Colonic mucosa (tissue), 4 donors: ENCODE measurements at regions not wholly inside any gene's neighbourhood (a gene's known extent, or its start where the extent isn't known, plus 50 kb on each side); places are given as distances from the start of the nearest gene placed in this dataset.

Experiments
- DNase-seq: peaks from one replicate; pipeline ENCODE4 v3.0.0-alpha.2; 2020
- H3K27ac ChIP-seq: fragments of 200-600 bp; one replicate; pipeline ENCODE4 v1.8.0; 2021
- H3K27me3 ChIP-seq: fragments of 200-600 bp; one replicate; pipeline ENCODE4 v1.8.0; 2021
- H3K36me3 ChIP-seq: fragments of 200-600 bp; one replicate; pipeline ENCODE4 v1.8.0; 2021
- H3K4me1 ChIP-seq: fragments of 200-600 bp; one replicate; pipeline ENCODE4 v1.8.0; 2021; ENCODE audit warnings: mild to moderate bottlenecking
- H3K4me3 ChIP-seq: fragments of 200-600 bp; one replicate; pipeline ENCODE4 v1.8.0; 2021
- H3K9ac ChIP-seq, 2 donors: one replicate each; pipeline ENCODE4 v1.7.0; 2013; ENCODE audit warnings: control low read depth in 2 of 2, low read depth in 2 of 2, low read length in 2 of 2
- H3K9me3 ChIP-seq: fragments of 200-600 bp; one replicate; pipeline ENCODE4 v1.8.0; 2021
- CTCF ChIP-seq: fragments of 200-600 bp; IDR thresholded peaks from one replicate; pipeline ENCODE4 v1.8.0; 2022; ENCODE audit warnings: antibody characterized with exemption, mild to moderate bottlenecking
- intact Hi-C: fragments of 100-400 bp; cut with DNase I; formaldehyde crosslinking; loops from one replicate; pipeline ENCODE4 v1.14.1; 2022
- donor health status: healthy.
- donor health status: DM: no; HTN: no; CAD: no.
- donor health status: DM: no; HTN: no; CAD: no.

GRCh38 chr2:5449867-5450266 is 242.3 kb upstream of the SOX11 start:
- Histone ChIP-seq H3K4me3 (no peak overlapping the region), H3K36me3 (no peaks in the 10 kb centered on the region), H3K9ac (no peak overlapping the region), H3K27me3 (no peaks in the 10 kb centered on the region), H3K4me1 (no peaks in the 10 kb centered on the region), H3K9me3 (no peaks in the 10 kb centered on the region), H3K27ac (no peak overlapping the region)
- intact Hi-C loops = no loop called here
- no peak for DNase-seq
- TF ChIP-seq CTCF = no peak

DNA sequence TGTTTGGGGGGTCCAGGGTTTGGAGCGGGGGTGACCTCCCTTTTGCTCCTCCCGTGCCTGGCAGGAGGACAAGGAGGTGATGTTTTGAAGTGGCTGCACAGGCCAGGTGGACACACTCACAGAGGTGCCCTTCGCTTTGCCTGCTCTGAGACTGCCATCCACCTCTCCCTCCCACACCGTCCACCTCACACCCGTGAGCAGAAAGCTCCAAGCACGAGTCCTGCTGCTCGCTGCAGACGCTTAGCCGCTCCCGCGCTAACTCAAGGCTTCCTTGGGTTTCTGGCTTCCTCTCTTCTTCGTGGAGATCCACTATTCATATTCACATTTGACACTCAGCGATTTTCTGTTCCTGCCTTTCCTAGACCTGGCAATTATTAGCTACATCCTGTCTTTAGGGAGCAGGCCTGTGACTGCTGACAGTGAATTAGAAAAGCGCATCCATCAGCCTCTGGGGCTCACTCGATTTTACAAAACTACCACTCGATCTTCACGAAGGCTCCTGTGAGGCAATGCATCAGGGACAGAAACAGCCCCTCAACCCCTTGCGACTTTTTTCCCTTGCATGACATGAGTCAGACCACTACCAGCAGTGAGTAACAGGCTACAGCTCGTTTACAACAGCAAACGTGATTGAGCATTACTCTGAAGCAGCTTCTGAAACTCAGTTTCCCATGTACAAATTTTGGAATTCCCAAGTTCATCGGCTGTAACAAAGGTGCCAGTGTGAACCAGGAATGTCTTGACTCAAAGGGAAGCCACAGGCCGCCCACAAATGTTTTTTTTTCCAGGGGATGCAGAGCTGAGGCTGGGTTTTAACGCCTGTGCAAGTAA is 238.7 kb upstream of the SOX11 start:
- no peak for DNase-seq
- intact Hi-C loops = no loop called here
- Histone ChIP-seq H3K9me3 (no peaks in the 10 kb centered on the region), H3K27ac (no peak overlapping the region), H3K36me3 (no peaks in the 10 kb centered on the region), H3K4me3 (no peak overlapping the region), H3K27me3 (no peaks in the 10 kb centered on the region), H3K4me1 (no peaks in the 10 kb centered on the region), H3K9ac (no peak overlapping the region)
- TF ChIP-seq CTCF = no peak

DNA sequence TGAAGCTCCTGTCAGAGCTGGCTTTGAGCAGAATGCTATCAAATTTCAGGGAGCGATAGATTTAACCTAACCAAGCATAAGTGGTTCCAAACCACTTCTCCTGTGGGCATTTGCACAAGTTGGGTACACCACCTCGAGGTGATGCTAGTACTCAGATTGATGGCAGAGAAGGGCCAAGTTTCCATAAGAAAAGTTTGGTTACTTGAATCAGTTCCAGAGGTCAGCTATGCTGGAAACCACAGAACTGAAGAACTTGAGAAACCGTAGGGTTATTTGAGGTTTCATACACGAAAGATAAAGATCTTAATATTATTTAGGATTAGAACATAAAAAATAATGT is 238.2 kb upstream of the SOX11 start:
- H3K4me3 ChIP-seq = no peak overlapping the region
- H3K9me3 ChIP-seq = no peaks in the 10 kb centered on the region
- no peaks in the 10 kb centered on the region for H3K4me1 ChIP-seq
- no peaks in the 10 kb centered on the region for H3K36me3 ChIP-seq
- no peak for DNase-seq
- H3K9ac ChIP-seq = no peak overlapping the region
- H3K27me3 ChIP-seq = no peaks in the 10 kb centered on the region
- H3K27ac ChIP-seq = no peak overlapping the region
- no peak for TF ChIP-seq CTCF
- intact Hi-C loops = no loop called here

GRCh38 chr2:5459041-5459440 is 233.1 kb upstream of the SOX11 start:
- TF ChIP-seq CTCF = no peak
- intact Hi-C loops = no loop called here
- no peak overlapping the region for H3K27ac ChIP-seq

GRCh38 chr2:5464657-5465056 is 227.5 kb upstream of the SOX11 start:
- Histone ChIP-seq H3K27ac (no peak overlapping the region), H3K4me3 (no peak overlapping the region), H3K36me3 (no peaks in the 10 kb centered on the region), H3K9ac (no peak overlapping the region), H3K27me3 (no peaks in the 10 kb centered on the region), H3K4me1 (no peaks in the 10 kb centered on the region), H3K9me3 (no peaks in the 10 kb centered on the region)
- intact Hi-C loops = no loop called here
- DNase-seq = no peak
- TF ChIP-seq CTCF = no peak

More at GRCh38 chr2:5459041-5459440, 233.1 kb upstream of the SOX11 start:
- Histone ChIP-seq H3K4me3 (no peak overlapping the region), H3K27me3 (no peaks in the 10 kb centered on the region), H3K4me1 (no peaks in the 10 kb centered on the region), H3K36me3 (no peaks in the 10 kb centered on the region), H3K9me3 (no peaks in the 10 kb centered on the region), H3K9ac (no peak overlapping the region)
- DNase-seq = no peak
